ENCODE measurements at regions not wholly inside any gene's neighbourhood (a gene's known extent, or its start where the extent isn't known, plus 50 kb on each side); places are given as distances from the start of the nearest gene placed in this dataset.

DNA sequence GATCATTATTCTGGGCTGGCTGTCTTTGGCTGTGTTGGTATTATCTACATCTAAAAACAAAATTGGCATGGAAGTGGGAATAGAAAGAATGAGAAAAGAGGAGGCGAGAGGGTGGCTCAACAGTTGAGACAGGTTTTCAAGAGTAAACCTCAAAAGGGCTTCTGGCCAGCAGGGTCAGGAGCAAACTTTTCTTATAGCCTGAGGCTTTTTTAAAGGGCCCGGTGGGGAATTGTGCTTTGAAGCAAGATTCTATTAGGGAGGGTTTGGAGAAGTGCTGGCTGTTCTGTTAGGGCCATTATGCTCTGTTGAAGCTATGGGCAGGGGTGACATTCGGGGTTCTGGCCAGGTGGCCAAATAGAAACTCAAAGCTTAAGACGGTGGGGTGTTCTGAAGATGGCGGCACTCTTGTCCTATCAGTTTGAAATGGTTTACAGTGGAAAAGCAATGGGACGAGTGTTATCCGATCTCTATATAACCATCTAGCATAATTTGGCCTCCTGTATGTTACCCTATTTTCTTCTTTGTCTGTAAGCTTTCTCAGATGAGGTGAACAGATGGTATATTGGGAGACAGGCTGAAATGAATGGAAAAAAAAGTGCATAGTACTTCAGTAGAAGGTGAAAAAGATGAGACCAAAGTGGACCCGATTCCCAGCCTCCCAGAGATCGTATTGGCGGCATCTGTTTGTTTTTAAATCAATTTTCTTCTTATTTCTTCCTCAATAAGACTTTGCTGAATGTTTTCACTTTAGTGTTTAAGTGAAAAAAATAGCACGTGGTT is 132.1 kb upstream of the CNR1 start:
- in situ Hi-C loops (cut with MboI; ENCODE audit: low sequenced_read_pairs in 4 of 4): no loop called here
- Histone ChIP-seq H3K4me1 (no peaks in the 10 kb centered on the region), H3K36me3 (no peaks in the 10 kb centered on the region), H3K4me3 (no peak overlapping the region), H3K9me3 (no peaks in the 10 kb centered on the region), H3K27me3 (no peaks in the 10 kb centered on the region), H3K27ac (no peak overlapping the region)
- no peak for TF ChIP-seq POLR2A (IDR thresholded peaks at IDR 0.05)
- no peak for TF ChIP-seq CTCF (IDR thresholded peaks at IDR 0.05 in 4 of 5, conservative IDR thresholded peaks at IDR 0.05 in 1 of 5)
- intact Hi-C loops (cut with DNase I; ENCODE audit: low total_unique reads): no loop called here
- no peak for ATAC-seq
- DNase-seq: no peak

GRCh38 chr6:88296694-88297093 is 130.5 kb upstream of the CNR1 start:
- intact Hi-C loops (cut with DNase I; ENCODE audit: low total_unique reads) (no loop called here), in situ Hi-C loops (cut with MboI; ENCODE audit: low sequenced_read_pairs in 4 of 4) (no loop called here)
- DNase-seq (no peak), ATAC-seq (no peak)
- no peaks in the 10 kb centered on the region for H3K4me1 ChIP-seq
- no peak overlapping the region for H3K27ac ChIP-seq
- H3K27me3 ChIP-seq: no peaks in the 10 kb centered on the region
- H3K4me3 ChIP-seq: no peak overlapping the region
- no peaks in the 10 kb centered on the region for H3K9me3 ChIP-seq
- TF ChIP-seq CTCF (IDR thresholded peaks at IDR 0.05 in 4 of 5, conservative IDR thresholded peaks at IDR 0.05 in 1 of 5): no peak
- no peak for TF ChIP-seq POLR2A (IDR thresholded peaks at IDR 0.05)
- no peaks in the 10 kb centered on the region for H3K36me3 ChIP-seq

- Histone ChIP-seq H3K27ac (no peak overlapping the region), H3K9me3 (no peaks in the 10 kb centered on the region), H3K4me3 (no peak overlapping the region), H3K27me3 (no peaks in the 10 kb centered on the region), H3K4me1 (no peaks in the 10 kb centered on the region), H3K36me3 (no peaks in the 10 kb centered on the region)
- in situ Hi-C loops (cut with MboI; ENCODE audit: low sequenced_read_pairs in 4 of 4): no loop called here
- ATAC-seq (no peak), DNase-seq (no peak)
- intact Hi-C loops (cut with DNase I; ENCODE audit: low total_unique reads): no loop called here
- TF ChIP-seq POLR2A (IDR thresholded peaks at IDR 0.05) (no peak), CTCF (IDR thresholded peaks at IDR 0.05 in 4 of 5, conservative IDR thresholded peaks at IDR 0.05 in 1 of 5) (no peak)
Measured at GRCh38 chr6:88295663-88296062, 129.5 kb upstream of the CNR1 start.

GRCh38 chr6:88294702-88295101 is 128.6 kb upstream of the CNR1 start:
- in situ Hi-C loops (cut with MboI; ENCODE audit: low sequenced_read_pairs in 4 of 4): no loop called here

More at GRCh38 chr6:88294702-88295101, 128.6 kb upstream of the CNR1 start:
- DNase-seq: no peak
- no peaks in the 10 kb centered on the region for H3K36me3 ChIP-seq
- H3K27ac ChIP-seq: no peak overlapping the region
- intact Hi-C loops (cut with DNase I; ENCODE audit: low total_unique reads): no loop called here
- no peaks in the 10 kb centered on the region for H3K27me3 ChIP-seq
- ATAC-seq: no peak
- TF ChIP-seq CTCF (IDR thresholded peaks at IDR 0.05 in 4 of 5, conservative IDR thresholded peaks at IDR 0.05 in 1 of 5): no peak
- TF ChIP-seq POLR2A (IDR thresholded peaks at IDR 0.05): no peak
- no peaks in the 10 kb centered on the region for H3K4me1 ChIP-seq
- no peaks in the 10 kb centered on the region for H3K9me3 ChIP-seq
- H3K4me3 ChIP-seq: no peak overlapping the region

All from gastrocnemius medialis (tissue), 4 donors.